Endothelial cell (in vitro differentiated cells): ENCODE measurements at regions not wholly inside any gene's neighbourhood (a gene's known extent, or its start where the extent isn't known, plus 50 kb on each side); places are given as distances from the start of the nearest gene placed in this dataset.
"Not testable (repeated sequence)": the region's sequence is repeated elsewhere in the genome, so short reads cannot be mapped to it uniquely, and the experiment has no call there.

Experiments
- DNase-seq: peaks from one replicate; pipeline ENCODE4 v3.0.0; 2021; ENCODE audit warnings: low spot score
- H3K27ac Mint-ChIP-seq: one replicate; pipeline ENCODE4 v1.8.0; 2021; ENCODE audit warnings: mixed read lengths, inconsistent platforms; ENCODE audit not compliant: unreplicated experiment
- H3K27me3 Mint-ChIP-seq: one replicate; pipeline ENCODE4 v1.8.0; 2021; ENCODE audit warnings: mild to moderate bottlenecking, moderate library complexity, mixed read lengths, inconsistent platforms; ENCODE audit not compliant: unreplicated experiment
- H3K36me3 Mint-ChIP-seq: one replicate; pipeline ENCODE4 v1.8.0; 2021; ENCODE audit warnings: mild to moderate bottlenecking, low read depth, mixed read lengths, inconsistent platforms; ENCODE audit not compliant: unreplicated experiment
- H3K4me1 Mint-ChIP-seq: one replicate; pipeline ENCODE4 v1.8.0; 2021; ENCODE audit warnings: mild to moderate bottlenecking, mixed read lengths, inconsistent platforms; ENCODE audit not compliant: unreplicated experiment
- H3K4me3 Mint-ChIP-seq: one replicate; pipeline ENCODE4 v1.8.0; 2021; ENCODE audit warnings: mild to moderate bottlenecking, mixed read lengths, inconsistent platforms; ENCODE audit not compliant: unreplicated experiment
- H3K9me3 Mint-ChIP-seq: one replicate; pipeline ENCODE4 v1.8.0; 2021; ENCODE audit warnings: mixed read lengths, inconsistent platforms; ENCODE audit not compliant: unreplicated experiment
- TF ChIP-seq, protein P1 (sequence below): fragments of 200-600 bp; sonication (generic); IDR thresholded peaks from one replicate; pipeline ENCODE4 v1.5.0; 2021; ENCODE audit warnings: antibody characterized with exemption; ENCODE audit not compliant: unreplicated experiment

DNA sequence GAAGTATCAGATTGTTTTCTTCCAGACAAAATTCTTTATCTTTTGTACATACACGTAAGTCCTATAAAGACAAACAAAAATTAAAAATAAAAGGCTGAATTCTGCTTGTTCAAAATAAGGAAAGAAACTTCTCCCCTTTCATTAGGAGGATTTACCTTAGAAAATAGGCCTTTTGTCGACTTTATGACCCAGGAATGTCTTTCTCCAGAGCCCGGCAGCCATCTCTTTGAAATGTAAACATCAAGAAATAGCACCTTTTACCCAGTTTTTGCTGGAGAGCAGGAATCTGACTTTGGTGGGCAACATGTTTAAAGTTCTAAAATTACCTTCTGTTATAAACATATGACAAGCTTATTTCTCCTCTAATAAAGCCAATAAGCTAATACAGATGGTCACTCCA lies 373.0 kb upstream of the FTMT start:
- H3K27ac Mint-ChIP-seq, result no peak overlapping the region

DNA sequence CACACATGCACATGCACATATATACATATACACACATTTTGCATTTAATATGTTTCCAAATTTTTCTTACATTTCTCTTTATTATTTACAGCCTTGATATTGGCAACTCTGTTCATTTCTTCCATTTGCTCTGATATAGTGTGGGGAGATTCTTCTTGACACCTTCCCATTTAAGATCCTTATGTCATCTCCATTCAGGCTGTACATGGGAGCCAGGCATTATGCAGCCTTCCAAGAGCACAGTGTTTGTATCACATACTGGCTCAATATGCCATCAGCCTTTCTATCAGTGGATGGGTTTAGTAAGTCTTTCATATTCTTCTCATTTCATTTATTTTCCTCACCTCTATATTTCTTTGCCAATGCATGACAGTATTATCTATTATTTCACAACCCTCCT lies 372.3 kb upstream of the FTMT start:
- H3K36me3 Mint-ChIP-seq, result no peaks in the 10 kb centered on the region
- H3K4me1 Mint-ChIP-seq, result no peaks in the 10 kb centered on the region
- H3K27ac Mint-ChIP-seq, result no peak overlapping the region
- no peak overlapping the region for H3K4me3 Mint-ChIP-seq
- DNase-seq, result no peak
- H3K27me3 Mint-ChIP-seq, result no peaks in the 10 kb centered on the region
- TF ChIP-seq, protein P1, sequence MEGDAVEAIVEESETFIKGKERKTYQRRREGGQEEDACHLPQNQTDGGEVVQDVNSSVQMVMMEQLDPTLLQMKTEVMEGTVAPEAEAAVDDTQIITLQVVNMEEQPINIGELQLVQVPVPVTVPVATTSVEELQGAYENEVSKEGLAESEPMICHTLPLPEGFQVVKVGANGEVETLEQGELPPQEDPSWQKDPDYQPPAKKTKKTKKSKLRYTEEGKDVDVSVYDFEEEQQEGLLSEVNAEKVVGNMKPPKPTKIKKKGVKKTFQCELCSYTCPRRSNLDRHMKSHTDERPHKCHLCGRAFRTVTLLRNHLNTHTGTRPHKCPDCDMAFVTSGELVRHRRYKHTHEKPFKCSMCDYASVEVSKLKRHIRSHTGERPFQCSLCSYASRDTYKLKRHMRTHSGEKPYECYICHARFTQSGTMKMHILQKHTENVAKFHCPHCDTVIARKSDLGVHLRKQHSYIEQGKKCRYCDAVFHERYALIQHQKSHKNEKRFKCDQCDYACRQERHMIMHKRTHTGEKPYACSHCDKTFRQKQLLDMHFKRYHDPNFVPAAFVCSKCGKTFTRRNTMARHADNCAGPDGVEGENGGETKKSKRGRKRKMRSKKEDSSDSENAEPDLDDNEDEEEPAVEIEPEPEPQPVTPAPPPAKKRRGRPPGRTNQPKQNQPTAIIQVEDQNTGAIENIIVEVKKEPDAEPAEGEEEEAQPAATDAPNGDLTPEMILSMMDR, result no peak
- H3K9me3 Mint-ChIP-seq, result no peaks in the 10 kb centered on the region

More for the DNA sequence above, 373.0 kb upstream of the FTMT start:
- Mint-ChIP-seq H3K4me3 (no peak overlapping the region), H3K9me3 (no peaks in the 10 kb centered on the region), H3K4me1 (no peaks in the 10 kb centered on the region), H3K36me3 (no peaks in the 10 kb centered on the region), H3K27me3 (no peaks in the 10 kb centered on the region)
- TF ChIP-seq, protein P1, result no peak
- DNase-seq, result no peak

DNA sequence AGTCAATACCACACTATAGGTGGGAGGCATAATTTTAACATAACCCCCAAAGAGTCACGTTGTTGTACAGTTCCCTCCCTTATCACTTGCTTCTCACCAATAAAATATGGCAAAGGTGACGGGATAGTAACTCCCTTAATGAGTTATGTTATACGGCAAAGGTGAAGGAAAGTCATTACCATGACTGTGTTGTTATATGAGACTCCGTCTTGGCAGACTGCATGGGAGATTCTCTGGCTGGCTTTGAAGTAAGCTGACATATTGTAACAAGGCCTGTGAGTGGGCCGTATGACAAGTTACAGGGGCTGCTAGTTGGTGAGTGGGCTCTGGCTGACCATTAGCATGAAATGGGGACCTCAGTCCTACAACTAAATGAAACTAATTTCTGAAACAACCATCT lies 366.4 kb upstream of the FTMT start:
- TF ChIP-seq, protein P1, result no peak
- no peaks in the 10 kb centered on the region for H3K4me1 Mint-ChIP-seq
- no peaks in the 10 kb centered on the region for H3K9me3 Mint-ChIP-seq
- H3K27ac Mint-ChIP-seq, result no peak overlapping the region
- no peaks in the 10 kb centered on the region for H3K36me3 Mint-ChIP-seq
- DNase-seq, result no peak
- no peaks in the 10 kb centered on the region for H3K27me3 Mint-ChIP-seq
- no peak overlapping the region for H3K4me3 Mint-ChIP-seq

DNA sequence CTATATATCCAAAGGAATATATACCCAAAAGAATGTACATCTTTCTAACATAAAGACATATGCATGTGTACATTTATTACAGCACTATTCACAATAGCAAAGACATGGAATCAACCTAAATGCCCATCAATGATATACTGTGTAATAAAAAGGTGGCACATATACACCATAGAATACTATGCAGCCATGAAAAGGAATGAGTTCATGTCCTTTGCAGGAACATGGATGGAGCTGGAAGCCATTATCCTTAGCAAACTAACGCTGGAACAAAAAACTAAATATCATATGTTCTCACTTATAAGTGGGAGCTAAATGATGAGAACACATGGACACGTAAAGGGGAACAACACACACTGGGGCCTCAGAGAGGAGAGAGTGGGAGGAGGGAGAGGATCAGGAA lies 365.7 kb upstream of the FTMT start:
- not testable (repeated sequence) for DNase-seq, H3K4me1 Mint-ChIP-seq, H3K27ac Mint-ChIP-seq, H3K36me3 Mint-ChIP-seq, H3K9me3 Mint-ChIP-seq, H3K4me3 Mint-ChIP-seq, H3K27me3 Mint-ChIP-seq

DNA sequence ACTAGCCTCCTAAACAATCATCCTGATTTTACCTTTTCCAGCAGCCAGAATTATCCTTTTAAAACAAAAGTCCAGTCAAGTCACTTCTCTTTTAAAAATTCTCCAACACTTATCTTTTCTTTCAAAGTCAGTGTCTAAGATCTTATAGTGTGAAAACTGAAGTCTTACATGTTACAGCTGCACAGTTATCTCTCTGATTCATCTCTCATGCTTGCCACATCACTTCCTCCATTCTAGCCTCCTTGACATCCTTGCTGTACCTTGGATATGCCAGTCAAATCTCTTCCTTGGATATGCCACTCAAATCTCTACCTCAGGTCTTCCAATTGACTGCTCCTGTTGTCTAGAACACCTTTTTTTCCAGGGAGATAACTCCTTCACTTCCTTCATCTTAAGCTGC lies 361.7 kb upstream of the FTMT start:
- Mint-ChIP-seq H3K27me3 (peaks cover 2% of the 10 kb centered on the region), H3K36me3 (no peaks in the 10 kb centered on the region), H3K4me3 (no peak overlapping the region), H3K9me3 (no peaks in the 10 kb centered on the region), H3K27ac (no peak overlapping the region), H3K4me1 (no peaks in the 10 kb centered on the region)
- DNase-seq, result no peak
- TF ChIP-seq, protein P1, result no peak

DNA sequence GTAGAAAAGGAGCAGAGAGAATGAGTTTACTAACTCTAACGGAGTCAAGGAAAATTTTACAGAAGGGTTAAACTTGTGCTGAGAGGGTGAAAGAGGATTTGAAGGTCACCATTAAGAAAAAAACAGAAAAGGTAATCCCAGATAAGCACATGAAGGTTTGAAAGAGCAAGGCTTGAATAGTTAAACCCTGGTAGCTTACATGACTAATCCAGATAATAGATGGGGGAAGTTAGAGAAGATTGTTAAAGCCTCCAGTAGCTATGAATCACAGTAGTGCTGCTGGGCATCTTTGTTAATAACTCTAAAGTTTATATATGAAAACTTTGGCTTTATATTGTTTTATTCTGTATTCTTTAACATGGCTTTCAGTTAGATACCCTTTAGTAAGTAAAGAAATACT lies 354.5 kb upstream of the FTMT start:
- TF ChIP-seq, protein P1, result no peak

More for the DNA sequence above, 354.5 kb upstream of the FTMT start:
- DNase-seq, result no peak
- Mint-ChIP-seq H3K27me3 (peaks cover 3% of the 10 kb centered on the region), H3K27ac (no peak overlapping the region), H3K9me3 (no peaks in the 10 kb centered on the region), H3K4me3 (no peak overlapping the region), H3K36me3 (no peaks in the 10 kb centered on the region), H3K4me1 (no peaks in the 10 kb centered on the region)
